IMR-90 (cell line): ENCODE measurements at regions not wholly inside any gene's neighbourhood (a gene's known extent, or its start where the extent isn't known, plus 50 kb on each side); places are given as distances from the start of the nearest gene placed in this dataset. TPM values are rescaled to one million over a fixed set of nuclear protein-coding genes. Genes with fewer than 3 reads are reported as not detected.

Experiments used
- microRNA-seq, 2 experiments: library from miRNA; stranded (forward) in 1 of 2; unstranded in 1 of 2; fragments of 10-50 nt in 1 of 2; fragments of <30 nt in 1 of 2; gene quantifications in 1 of 2; microRNA quantifications in 1 of 2; one replicate each; pipeline versions ENCODE3 to v1.1.0; 2013 to 2020; ENCODE audit not compliant: insufficient read depth in 1 of 2, insufficient read length in 1 of 2, unreplicated experiment in 1 of 2
- small RNA-seq, 5 experiments: library from RNA; depleted of rRNA; stranded (forward); fragments of <200 nt; gene quantifications; one replicate each; pipeline ENCODE3, GENCODE V24; 2012

Small RNAs in the stretch of these regions (microRNA-seq; reads per million reads assigned to microRNA genes)
- gene AC024067.1 (ENCODE audit: insufficient read depth, insufficient read length): not detected
- not detected for gene RF00156 (ENCODE audit: insufficient read depth, insufficient read length)
- not detected for gene RNU6-1314P (ENCODE audit: insufficient read depth, insufficient read length)

Small RNAs in the stretch of these regions (small RNA-seq; reads per million reads assigned to genes)
- gene AC024067.1 (0 reads per million in 5 experiments), gene RF00156 (0 to 0.18 (median 0) reads per million in 5 experiments), gene RNU6-1314P (0 reads per million in 5 experiments)
